Activated naive CD4-positive, alpha-beta T cell (primary cell): ENCODE measurements at regions not wholly inside any gene's neighbourhood (a gene's known extent, or its start where the extent isn't known, plus 50 kb on each side); places are given as distances from the start of the nearest gene placed in this dataset.

Experiments used
- DNase-seq, 4 experiments: peaks; one replicate each; lab custom pipeline; 2025; lab: John Stamatoyannopoulos, UW

GRCh38 chr7:106808967-106809635, 56.0 kb upstream of the PIK3CG start:
- no peak for DNase-seq

GRCh38 chr7:106811472-106811871, 53.6 kb upstream of the PIK3CG start:
- DNase-seq: no peak

GRCh38 chr7:106812027-106812643, 52.9 kb upstream of the PIK3CG start:
- DNase-seq: no peak

- DNase-seq: no peak
Observed at GRCh38 chr7:106813705-106814305, 51.3 kb upstream of the PIK3CG start.

GRCh38 chr7:106814887-106815286, 50.2 kb upstream of the PIK3CG start:
- DNase-seq: no peak
